H9 (cell line): ENCODE measurements at regions not wholly inside any gene's neighbourhood (a gene's known extent, or its start where the extent isn't known, plus 50 kb on each side); places are given as distances from the start of the nearest gene placed in this dataset.

ENCODE experiments used
- DNase-seq: peaks from one replicate; pipeline ENCODE4 v3.0.0-alpha.2; 2017
- H2AFZ ChIP-seq: one replicate; pipeline ENCODE4 v1.6.1; 2013; ENCODE audit warnings: mild to moderate bottlenecking, low read length, control low read depth, moderate library complexity
- H2AK5ac ChIP-seq: 2 replicates; pipeline ENCODE4 v1.6.1; 2013; ENCODE audit warnings: low read length, control low read depth, mixed read lengths; ENCODE audit not compliant: insufficient read length
- H2BK120ac ChIP-seq: one replicate; pipeline ENCODE4 v1.6.1; 2013; ENCODE audit warnings: low read depth, mild to moderate bottlenecking, low read length, control low read depth, inconsistent platforms; ENCODE audit not compliant: poor library complexity, severe bottlenecking
- H2BK12ac ChIP-seq: 2 replicates; pipeline ENCODE4 v1.6.1; 2013; ENCODE audit warnings: low read length, control low read depth, mixed read lengths, low read depth; ENCODE audit not compliant: insufficient read length
- H2BK15ac ChIP-seq: 2 replicates; pipeline ENCODE4 v1.6.1; 2013; ENCODE audit warnings: low read depth, low read length, control low read depth
- H2BK20ac ChIP-seq: one replicate; pipeline ENCODE4 v1.6.1; 2013; ENCODE audit warnings: low read depth, mild to moderate bottlenecking, low read length, control low read depth, inconsistent platforms; ENCODE audit not compliant: poor library complexity, severe bottlenecking
- H2BK5ac ChIP-seq: 2 replicates; pipeline ENCODE4 v1.6.1; 2013; ENCODE audit warnings: low read length, control low read depth, mixed read lengths; ENCODE audit not compliant: insufficient read length
- H3K14ac ChIP-seq: 2 replicates; pipeline ENCODE4 v1.6.1; 2013; ENCODE audit warnings: low read length, control low read depth; ENCODE audit not compliant: insufficient read depth
- H3K18ac ChIP-seq: 2 replicates; pipeline ENCODE4 v1.6.1; 2013; ENCODE audit warnings: low read depth, mild to moderate bottlenecking, mixed read lengths, low read length, control low read depth; ENCODE audit not compliant: insufficient read length
- H3K23ac ChIP-seq: 2 replicates; pipeline ENCODE4 v1.6.1; 2013; ENCODE audit warnings: low read length, control low read depth, mixed read lengths, low read depth; ENCODE audit not compliant: insufficient read length
- H3K23me2 ChIP-seq: 2 replicates; pipeline ENCODE4 v1.6.1; 2013; ENCODE audit warnings: low read depth, mild to moderate bottlenecking, mixed read lengths, low read length, control low read depth; ENCODE audit not compliant: insufficient read length, poor library complexity, severe bottlenecking
- H3K27ac ChIP-seq: 2 replicates; pipeline ENCODE4 v1.5.1; 2013; ENCODE audit warnings: low read length, control low read depth, mixed read lengths, low read depth; ENCODE audit not compliant: insufficient read length
- H3K27me3 ChIP-seq: 2 replicates; pipeline ENCODE4 v1.6.1; 2013; ENCODE audit warnings: low read length, control low read depth, inconsistent platforms; ENCODE audit not compliant: insufficient read depth
- H3K4ac ChIP-seq: 2 replicates; pipeline ENCODE4 v1.6.1; 2013; ENCODE audit warnings: low read depth, mild to moderate bottlenecking, control low read depth, inconsistent platforms, low read length, moderate library complexity
- H3K4me1 ChIP-seq: 2 replicates; pipeline ENCODE4 v1.6.1; 2013; ENCODE audit warnings: low read length, control low read depth, inconsistent platforms; ENCODE audit not compliant: insufficient read depth
- H3K4me2 ChIP-seq: 2 replicates; pipeline ENCODE4 v1.6.1; 2013; ENCODE audit warnings: low read length, control low read depth, mixed read lengths; ENCODE audit not compliant: insufficient read length, insufficient read depth
- H3K56ac ChIP-seq: 2 replicates; pipeline ENCODE4 v1.6.1; 2013; ENCODE audit warnings: low read depth, mild to moderate bottlenecking, mixed read lengths, low read length, control low read depth; ENCODE audit not compliant: insufficient read length
- H3K79me1 ChIP-seq: 2 replicates; pipeline ENCODE4 v1.6.1; 2013; ENCODE audit warnings: low read depth, mild to moderate bottlenecking, moderate library complexity, low read length, control low read depth, inconsistent platforms; ENCODE audit not compliant: insufficient read depth, poor library complexity, severe bottlenecking
- H3K79me2 ChIP-seq: 2 replicates; pipeline ENCODE4 v1.6.1; 2013; ENCODE audit warnings: low read length, control low read depth, inconsistent platforms; ENCODE audit not compliant: insufficient read depth
- H3K9ac ChIP-seq: 2 replicates; pipeline ENCODE4 v1.6.1; 2013; ENCODE audit warnings: low read length, control low read depth, mixed read lengths; ENCODE audit not compliant: insufficient read length; ENCODE audit errors: extremely low read depth
- H3K9me3 ChIP-seq: one replicate; pipeline ENCODE4 v1.6.1; 2013; ENCODE audit warnings: low read depth, low read length, inconsistent platforms; ENCODE audit not compliant: control insufficient read depth
- H3T11ph ChIP-seq: one replicate; pipeline ENCODE4 v1.6.1; 2013; ENCODE audit warnings: mild to moderate bottlenecking, low read length, control low read depth, inconsistent platforms
- H4K20me1 ChIP-seq: one replicate; pipeline ENCODE4 v1.6.1; 2013; ENCODE audit not compliant: control insufficient read depth, insufficient read length, insufficient read depth
- H4K5ac ChIP-seq: 2 replicates; pipeline ENCODE4 v1.6.1; 2013; ENCODE audit warnings: low read depth, mild to moderate bottlenecking, mixed read lengths, low read length, control low read depth; ENCODE audit not compliant: insufficient read length
- H4K8ac ChIP-seq: replicated peaks from 2 replicates; pipeline ENCODE4 v1.6.1; 2013; ENCODE audit warnings: low read length, control low read depth, mixed read lengths, low read depth; ENCODE audit not compliant: insufficient read length
- H4K91ac ChIP-seq: 2 replicates; pipeline ENCODE4 v1.6.1; 2013; ENCODE audit warnings: low read depth, mild to moderate bottlenecking, moderate library complexity, mixed read lengths, low read length, control low read depth; ENCODE audit not compliant: insufficient read length
- H3K27ac Mint-ChIP-seq, 3 experiments: 2 replicates in 2 of 3; 3 replicates in 1 of 3; pipeline ENCODE4 v1.8.0; 2020 to 2021; ENCODE audit warnings: mixed read lengths in 3 of 3, mild to moderate bottlenecking in 1 of 3, moderate library complexity in 1 of 3
- H3K27me3 Mint-ChIP-seq: 2 replicates; pipeline ENCODE4 v1.8.0; 2021; ENCODE audit warnings: low read depth, mild to moderate bottlenecking, moderate library complexity, mixed read lengths
- H3K36me3 Mint-ChIP-seq, 3 experiments: 2 replicates in 2 of 3; 3 replicates in 1 of 3; pipeline ENCODE4 v1.8.0; 2020 to 2021; ENCODE audit warnings: low read depth in 3 of 3, mixed read lengths in 3 of 3; ENCODE audit not compliant: insufficient read depth in 1 of 3
- H3K4me1 Mint-ChIP-seq, 2 experiments: 2 replicates each; pipeline ENCODE4 v1.8.0; 2020; ENCODE audit warnings: mixed read lengths in 2 of 2
- H3K4me3 Mint-ChIP-seq, 2 experiments: 2 replicates in 1 of 2; 3 replicates in 1 of 2; pipeline ENCODE4 v1.8.0; 2020 to 2021; ENCODE audit warnings: mild to moderate bottlenecking in 2 of 2, mixed read lengths in 2 of 2, moderate library complexity in 1 of 2
- H3K9me3 Mint-ChIP-seq, 2 experiments: 2 replicates in 1 of 2; 3 replicates in 1 of 2; pipeline ENCODE4 v1.8.0; 2020; ENCODE audit warnings: mild to moderate bottlenecking in 2 of 2, mixed read lengths in 2 of 2, moderate library complexity in 1 of 2
- CTCF ChIP-seq: fragments of 200-600 bp; sonication (generic); conservative IDR thresholded peaks from 3 replicates; pipeline ENCODE4 v1.8.0; 2021; ENCODE audit warnings: antibody characterized with exemption, mild to moderate bottlenecking
- WGBS: extraction: QIAGEN DNeasy Blood & Tissue Kit; methylation state at CpG from one replicate; pipeline ENCODE4 v1.1.7; 2013; ENCODE audit warnings: missing lambda C conversion rate, low lambda C conversion rate, mixed read lengths; ENCODE audit not compliant: insufficient read length; ENCODE audit errors: extremely low coverage; 5-methylcytosine and 5-hydroxymethylcytosine counted together

GRCh38 chr10:128587689-128588088, 461.5 kb upstream of the MKI67 start:
- Histone ChIP-seq H3K4me1 (no peaks in the 10 kb centered on the region), H2AK5ac (no peak overlapping the region), H3K9ac (no peak overlapping the region), H3K9me3 (no peaks in the 10 kb centered on the region), H3K27ac (no peak overlapping the region), H3K4me2 (no peak overlapping the region), H4K8ac (no peak overlapping the region), H2BK12ac (no peak overlapping the region), H3K14ac (no peak overlapping the region), H2BK5ac (no peak overlapping the region), H2AFZ (no peak overlapping the region), H2BK120ac (no peak overlapping the region), H3K23ac (no peak overlapping the region), H3K18ac (no peak overlapping the region), H3K56ac (no peak overlapping the region), H3K79me2 (no peaks in the 10 kb centered on the region), H4K20me1 (no peaks in the 10 kb centered on the region), H3K79me1 (no peaks in the 10 kb centered on the region), H3K23me2 (no peaks in the 10 kb centered on the region), H3K4ac (no peak overlapping the region), H2BK20ac (no peak overlapping the region), H4K91ac (no peak overlapping the region), H2BK15ac (no peak overlapping the region), H3K27me3 (no peaks in the 10 kb centered on the region), H4K5ac (no peak overlapping the region), H3T11ph (no peak overlapping the region)
- DNase-seq, result no peak
- Mint-ChIP-seq H3K4me3 (no peak overlapping the region), H3K27ac (no peak overlapping the region), H3K27me3 (no peaks in the 10 kb centered on the region), H3K4me1 (peaks cover 9 to 14% of the 10 kb centered on the region in 2 experiments), H3K9me3 (peaks cover 7 to 14% of the 10 kb centered on the region in 2 experiments; a peak in 4 of 5 replicates), H3K36me3 (peaks cover 2 to 14% (median 3%) of the 10 kb centered on the region in 3 experiments; a peak in 4 of 7 replicates)
- no peak for TF ChIP-seq CTCF
- WGBS, result no CpG with 5 or more reads among the region's 3 CpGs
